Activated naive CD8-positive, alpha-beta T cell treated with anti-CD3 and anti-CD28 coated beads for 36 hours (primary cell): ENCODE measurements at regions not wholly inside any gene's neighbourhood (a gene's known extent, or its start where the extent isn't known, plus 50 kb on each side); places are given as distances from the start of the nearest gene placed in this dataset.

Source experiments
- DNase-seq: peaks from one replicate; pipeline ENCODE4 v3.0.0; 2021
- H3K27ac Mint-ChIP-seq: one replicate; pipeline ENCODE4 v1.8.0; 2022; ENCODE audit warnings: mild to moderate bottlenecking, moderate library complexity, mixed read lengths
- H3K27me3 Mint-ChIP-seq: one replicate; pipeline ENCODE4 v1.8.0; 2022; ENCODE audit warnings: mild to moderate bottlenecking, mixed read lengths
- H3K36me3 Mint-ChIP-seq: one replicate; pipeline ENCODE4 v1.8.0; 2021; ENCODE audit warnings: mild to moderate bottlenecking, mixed read lengths
- H3K4me1 Mint-ChIP-seq: one replicate; pipeline ENCODE4 v1.8.0; 2021; ENCODE audit warnings: mixed read lengths
- H3K4me3 Mint-ChIP-seq: one replicate; pipeline ENCODE4 v1.8.0; 2022; ENCODE audit warnings: mild to moderate bottlenecking, moderate library complexity, mixed read lengths
- H3K9me3 Mint-ChIP-seq: one replicate; pipeline ENCODE4 v1.8.0; 2022; ENCODE audit warnings: mixed read lengths

DNA sequence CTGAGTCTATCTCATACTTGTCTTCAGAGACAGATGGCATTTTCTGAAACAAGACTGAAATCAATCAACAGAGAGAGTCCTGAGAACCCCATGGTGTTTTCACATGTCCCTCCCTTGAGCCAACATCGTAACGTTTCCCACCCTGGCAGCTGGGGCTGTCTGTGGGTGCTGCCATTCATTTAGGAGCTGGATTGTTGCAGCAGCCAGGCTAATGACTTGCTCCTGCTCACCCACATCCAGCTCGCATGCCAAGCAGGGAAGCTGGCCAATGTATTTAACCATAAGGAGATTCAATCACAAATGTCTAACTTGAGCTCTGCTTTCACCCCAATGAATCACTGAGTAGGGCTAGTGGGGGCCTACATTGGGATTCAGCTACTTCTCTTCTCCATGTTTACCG lies 146.1 kb downstream of the ADRA2A start:
- no peak for DNase-seq
- H3K9me3 Mint-ChIP-seq, result peaks cover 1% of the 10 kb centered on the region
- H3K36me3 Mint-ChIP-seq, result no peaks in the 10 kb centered on the region
- peaks cover 52% of the 10 kb centered on the region for H3K27me3 Mint-ChIP-seq
- no peak overlapping the region for H3K4me3 Mint-ChIP-seq
- no peaks in the 10 kb centered on the region for H3K4me1 Mint-ChIP-seq
- H3K27ac Mint-ChIP-seq, result no peak overlapping the region

DNA sequence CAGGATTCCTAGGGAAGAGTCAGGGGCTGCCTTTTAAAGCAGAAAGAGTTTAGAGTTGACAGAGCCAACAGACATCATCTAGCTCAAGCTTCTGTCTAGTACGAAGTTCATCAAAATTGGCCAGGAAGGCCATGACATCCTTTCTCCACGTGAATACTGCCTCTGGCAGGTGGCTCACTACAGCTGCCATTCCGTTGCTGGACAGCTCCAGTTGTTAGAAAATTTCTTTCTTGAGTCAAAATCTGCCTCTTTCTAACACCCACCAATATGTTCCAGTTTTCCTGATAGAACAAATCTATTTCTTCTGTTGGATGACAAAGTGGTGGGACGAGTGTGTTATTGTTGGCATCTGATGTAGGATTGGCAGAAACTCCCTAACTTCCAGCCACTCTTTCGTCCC lies 154.9 kb downstream of the ADRA2A start:
- Mint-ChIP-seq H3K27me3 (peaks cover 18% of the 10 kb centered on the region), H3K4me3 (no peak overlapping the region), H3K27ac (no peak overlapping the region), H3K9me3 (peaks cover 8% of the 10 kb centered on the region), H3K4me1 (no peaks in the 10 kb centered on the region), H3K36me3 (no peaks in the 10 kb centered on the region)
- DNase-seq, result no peak

DNA sequence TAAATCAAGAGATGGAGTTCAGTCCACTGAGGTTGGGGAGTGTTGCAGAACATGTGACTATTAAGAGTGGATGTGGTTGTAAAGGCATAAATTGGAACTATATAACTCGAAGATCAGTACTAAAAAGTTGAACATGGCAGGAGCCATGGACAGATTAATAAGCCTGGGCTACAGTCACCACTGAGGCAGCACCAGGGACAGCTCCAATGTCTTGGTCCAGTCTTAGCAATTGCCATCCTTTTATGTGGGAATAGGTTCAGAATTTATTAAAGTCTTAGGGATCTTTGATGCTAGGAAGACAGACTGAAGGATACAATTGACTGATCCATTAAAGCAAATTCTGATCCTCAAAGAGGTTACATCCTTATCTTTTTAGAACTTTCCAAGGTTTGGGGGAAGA lies 156.6 kb downstream of the ADRA2A start:
- DNase-seq, result no peak
- H3K27ac Mint-ChIP-seq, result no peak overlapping the region
- H3K9me3 Mint-ChIP-seq, result peaks cover 5% of the 10 kb centered on the region
- no peaks in the 10 kb centered on the region for H3K36me3 Mint-ChIP-seq
- peaks cover 23% of the 10 kb centered on the region for H3K27me3 Mint-ChIP-seq
- H3K4me3 Mint-ChIP-seq, result no peak overlapping the region
- H3K4me1 Mint-ChIP-seq, result no peaks in the 10 kb centered on the region

DNA sequence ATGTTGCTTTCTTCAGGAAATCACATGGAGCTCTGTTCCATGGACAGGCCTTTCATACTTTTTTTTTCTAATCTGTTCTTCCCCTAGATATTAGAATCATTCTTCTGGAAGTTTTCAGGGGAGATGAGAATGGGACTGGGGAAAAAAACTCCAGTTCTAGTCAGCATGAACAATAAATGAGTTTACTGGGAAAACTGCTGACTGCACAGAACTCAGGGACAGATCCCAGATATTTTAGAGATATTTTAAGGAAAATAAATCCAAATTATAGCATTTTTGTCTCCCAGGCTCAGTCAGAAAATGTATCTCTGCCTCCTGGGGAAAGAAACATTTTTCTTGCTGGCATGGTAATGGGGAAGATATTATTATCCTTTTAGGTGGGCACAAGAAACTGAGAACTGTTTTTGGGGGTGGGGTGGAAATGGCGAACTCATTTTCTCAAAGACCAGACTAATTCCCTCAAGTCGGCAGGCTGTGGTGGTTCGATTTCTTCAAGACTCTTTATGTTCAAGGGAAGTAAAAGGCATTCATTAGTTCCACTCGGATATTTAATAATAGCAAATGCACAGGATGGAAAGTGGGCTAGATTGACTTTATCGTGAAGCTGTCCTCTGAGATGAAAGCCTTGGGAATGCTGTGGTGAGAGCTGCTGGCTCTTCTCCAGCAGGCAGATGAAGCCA lies 157.5 kb downstream of the ADRA2A start:
- H3K4me1 Mint-ChIP-seq, result no peaks in the 10 kb centered on the region
- H3K36me3 Mint-ChIP-seq, result no peaks in the 10 kb centered on the region
- H3K27ac Mint-ChIP-seq, result no peak overlapping the region

DNA sequence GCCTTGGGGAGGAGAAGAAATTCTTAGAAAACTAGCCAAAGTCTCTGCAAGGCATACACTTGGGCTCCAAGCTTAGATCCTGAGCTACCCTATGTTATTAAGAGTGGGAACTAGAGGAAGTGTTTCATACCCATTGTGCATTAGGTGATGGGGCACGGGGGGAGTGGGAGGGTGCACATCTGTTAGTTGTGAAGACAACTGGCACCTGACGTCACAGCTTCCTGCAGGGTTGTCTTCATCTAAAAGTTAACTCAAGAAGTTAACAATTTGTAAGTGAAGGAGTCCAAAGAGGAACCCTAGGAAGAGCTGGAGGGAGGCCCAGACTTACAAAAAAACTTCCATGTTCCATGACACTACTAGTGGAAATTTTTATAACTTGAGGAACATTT lies 158.1 kb downstream of the ADRA2A start:
- Mint-ChIP-seq H3K9me3 (no peaks in the 10 kb centered on the region), H3K27ac (no peak overlapping the region), H3K36me3 (no peaks in the 10 kb centered on the region), H3K4me3 (no peak overlapping the region), H3K27me3 (peaks cover 24% of the 10 kb centered on the region), H3K4me1 (no peaks in the 10 kb centered on the region)
- DNase-seq, result no peak

More for the DNA sequence above, 157.5 kb downstream of the ADRA2A start:
- H3K9me3 Mint-ChIP-seq, result peaks cover under 1% of the 10 kb centered on the region
- no peak for DNase-seq
- H3K27me3 Mint-ChIP-seq, result peaks cover 25% of the 10 kb centered on the region
- no peak overlapping the region for H3K4me3 Mint-ChIP-seq

DNA sequence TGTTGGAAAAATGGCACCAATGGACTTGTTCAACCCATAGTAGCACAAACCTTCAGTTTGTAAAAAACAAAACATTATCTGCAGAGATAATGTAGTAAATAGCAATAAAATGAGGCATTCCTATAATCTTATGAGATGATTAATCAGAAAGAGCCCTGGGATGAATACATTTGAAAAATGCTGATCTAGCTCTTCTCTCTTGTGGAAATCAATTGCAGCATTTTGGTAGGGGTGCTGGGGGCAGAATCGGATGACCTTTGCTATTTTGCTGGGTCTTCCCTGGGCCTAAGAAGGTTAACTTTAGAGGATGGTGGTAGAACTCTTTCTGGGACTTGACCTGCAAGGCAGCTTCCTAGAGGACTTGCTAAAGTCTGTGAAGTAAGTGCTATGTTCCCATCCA lies 163.5 kb downstream of the ADRA2A start:
- no peak overlapping the region for H3K4me3 Mint-ChIP-seq
- H3K9me3 Mint-ChIP-seq, result no peaks in the 10 kb centered on the region
- no peaks in the 10 kb centered on the region for H3K36me3 Mint-ChIP-seq
- no peaks in the 10 kb centered on the region for H3K4me1 Mint-ChIP-seq
- H3K27me3 Mint-ChIP-seq, result peaks cover 10% of the 10 kb centered on the region
- DNase-seq, result no peak
- no peak overlapping the region for H3K27ac Mint-ChIP-seq

DNA sequence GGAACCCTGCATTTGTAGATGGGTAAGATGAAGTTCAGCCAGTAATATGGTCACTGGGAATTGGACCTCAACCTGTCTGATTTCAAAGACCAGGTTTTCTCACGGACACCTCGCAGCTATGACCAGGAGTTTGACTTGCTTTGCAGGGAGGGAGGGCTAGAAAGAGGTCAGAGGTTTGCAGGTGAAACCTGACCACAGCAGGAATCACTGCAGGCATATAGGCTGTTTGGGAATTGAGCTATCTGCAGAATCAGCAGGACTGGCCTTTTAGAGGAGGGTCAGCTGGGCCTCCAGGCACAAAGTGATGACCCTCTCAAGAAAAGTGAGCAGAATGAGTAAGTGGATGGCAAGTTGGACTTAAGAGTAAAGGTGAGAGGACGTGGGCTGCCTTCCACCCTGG lies 166.3 kb downstream of the ADRA2A start:
- Mint-ChIP-seq H3K27me3 (peaks cover 15% of the 10 kb centered on the region), H3K36me3 (no peaks in the 10 kb centered on the region), H3K4me3 (no peak overlapping the region), H3K27ac (no peak overlapping the region), H3K9me3 (no peaks in the 10 kb centered on the region), H3K4me1 (no peaks in the 10 kb centered on the region)
- DNase-seq, result no peak

DNA sequence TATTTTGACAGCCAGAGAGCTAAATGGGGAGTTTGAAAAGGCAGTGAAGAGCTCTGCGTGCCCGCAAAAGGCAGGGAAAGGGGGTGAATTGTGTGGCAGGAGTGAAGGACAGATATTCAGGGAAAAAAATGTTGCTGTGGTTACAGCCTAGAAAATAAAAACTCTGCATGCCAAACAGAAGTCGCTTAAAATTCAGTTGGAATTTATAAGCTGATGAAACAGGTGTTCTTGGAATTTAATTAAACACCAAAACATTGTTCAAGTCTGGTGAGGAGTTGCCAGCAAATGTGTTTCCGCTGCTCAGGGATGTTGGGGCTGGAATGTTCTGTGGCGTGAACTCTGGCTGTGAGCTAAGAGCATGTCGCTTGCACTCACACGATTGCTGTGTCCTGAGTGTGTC lies 169.3 kb downstream of the ADRA2A start:
- H3K27ac Mint-ChIP-seq, result no peak overlapping the region
- H3K36me3 Mint-ChIP-seq, result no peaks in the 10 kb centered on the region
- H3K4me3 Mint-ChIP-seq, result no peak overlapping the region
- H3K27me3 Mint-ChIP-seq, result peaks cover 21% of the 10 kb centered on the region
- H3K9me3 Mint-ChIP-seq, result no peaks in the 10 kb centered on the region
- DNase-seq, result no peak
- no peaks in the 10 kb centered on the region for H3K4me1 Mint-ChIP-seq

DNA sequence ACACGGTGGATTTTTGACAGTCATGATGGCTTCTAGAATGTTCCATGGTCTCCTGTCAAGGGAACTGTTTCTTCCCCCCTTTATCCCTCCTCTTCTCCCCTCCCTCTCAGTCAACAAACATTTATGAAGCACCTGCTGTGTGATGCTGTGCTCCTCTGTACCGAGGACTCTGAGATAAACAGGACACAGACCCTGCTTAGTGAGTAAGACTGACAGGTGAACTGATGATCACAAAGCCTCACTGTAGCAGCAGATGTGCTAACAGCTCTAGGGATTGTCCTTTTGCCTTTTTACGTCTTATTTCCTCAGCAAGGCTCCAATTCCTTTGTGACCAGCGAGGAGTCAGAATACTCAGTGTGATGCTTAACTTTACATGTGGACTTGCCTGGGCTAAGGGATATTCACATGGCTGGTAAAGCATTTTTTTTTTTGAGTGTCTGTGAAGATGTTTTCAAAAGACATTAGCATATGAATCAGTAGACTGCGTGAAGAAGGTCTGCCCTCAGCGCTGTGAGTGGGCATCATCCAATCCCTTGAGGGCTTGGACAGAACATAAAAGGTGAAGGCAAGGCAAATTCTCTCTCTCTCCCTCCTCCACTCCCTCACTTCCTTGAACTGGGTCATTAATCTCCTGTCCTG lies 170.1 kb downstream of the ADRA2A start:
- Mint-ChIP-seq H3K27me3 (peaks cover 27% of the 10 kb centered on the region), H3K4me1 (no peaks in the 10 kb centered on the region), H3K36me3 (no peaks in the 10 kb centered on the region), H3K27ac (no peak overlapping the region), H3K4me3 (no peak overlapping the region), H3K9me3 (no peaks in the 10 kb centered on the region)
- DNase-seq, result no peak

DNA sequence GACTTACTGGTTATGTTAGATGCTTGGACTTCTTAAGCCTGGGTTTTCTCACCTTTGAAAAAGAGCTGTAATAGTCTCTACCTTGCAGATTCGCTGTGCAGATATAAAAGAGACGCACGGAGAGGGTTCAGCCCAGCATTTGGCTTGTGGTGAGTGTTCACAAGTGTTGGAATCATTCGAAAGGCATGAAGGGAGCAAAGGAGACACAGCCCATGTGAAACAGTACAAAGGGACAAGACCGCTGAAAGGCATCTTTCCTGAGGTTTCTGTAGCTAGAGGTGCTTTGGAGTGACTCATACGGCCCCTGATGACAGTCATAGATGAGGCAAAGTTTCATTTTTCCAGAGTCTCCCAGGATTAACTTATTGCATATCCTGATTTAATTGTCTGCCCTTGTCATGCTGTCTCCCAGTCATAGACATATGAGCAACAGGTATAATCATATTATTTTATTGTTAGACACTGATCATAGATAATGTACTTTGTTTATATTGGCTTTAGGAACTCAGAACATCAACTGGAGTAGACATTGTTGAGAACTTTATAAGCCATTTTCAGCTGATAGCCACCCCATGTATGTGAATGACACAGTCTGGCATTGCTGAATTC lies 171.1 kb downstream of the ADRA2A start:
- DNase-seq, result no peak
- no peak overlapping the region for H3K4me3 Mint-ChIP-seq
- peaks cover 31% of the 10 kb centered on the region for H3K27me3 Mint-ChIP-seq
- no peak overlapping the region for H3K27ac Mint-ChIP-seq
- no peaks in the 10 kb centered on the region for H3K4me1 Mint-ChIP-seq
- H3K36me3 Mint-ChIP-seq, result no peaks in the 10 kb centered on the region
- H3K9me3 Mint-ChIP-seq, result no peaks in the 10 kb centered on the region

DNA sequence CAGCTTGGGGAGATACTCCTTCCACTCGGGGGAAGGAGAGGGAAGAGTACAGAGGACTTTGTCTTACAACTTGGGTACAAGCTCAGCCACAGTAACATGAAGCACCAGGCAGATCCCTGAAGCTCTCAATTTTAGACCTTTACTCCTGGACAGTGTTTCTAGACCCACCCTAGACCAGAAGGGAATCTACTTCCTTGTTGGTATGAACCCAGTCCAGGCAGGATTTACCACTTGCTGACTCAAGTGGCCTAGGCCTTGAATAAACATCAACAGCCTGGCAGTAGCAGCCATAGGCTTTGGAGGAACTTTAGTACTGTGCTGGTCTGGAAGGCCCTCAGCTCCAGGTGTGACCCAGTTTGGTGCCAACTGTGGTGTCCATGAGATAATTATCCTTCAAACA lies 173.1 kb downstream of the ADRA2A start:
- no peaks in the 10 kb centered on the region for H3K4me1 Mint-ChIP-seq
- peaks cover 31% of the 10 kb centered on the region for H3K27me3 Mint-ChIP-seq
- H3K4me3 Mint-ChIP-seq, result no peak overlapping the region
- no peak for DNase-seq
- H3K9me3 Mint-ChIP-seq, result no peaks in the 10 kb centered on the region
- no peaks in the 10 kb centered on the region for H3K36me3 Mint-ChIP-seq
- no peak overlapping the region for H3K27ac Mint-ChIP-seq

DNA sequence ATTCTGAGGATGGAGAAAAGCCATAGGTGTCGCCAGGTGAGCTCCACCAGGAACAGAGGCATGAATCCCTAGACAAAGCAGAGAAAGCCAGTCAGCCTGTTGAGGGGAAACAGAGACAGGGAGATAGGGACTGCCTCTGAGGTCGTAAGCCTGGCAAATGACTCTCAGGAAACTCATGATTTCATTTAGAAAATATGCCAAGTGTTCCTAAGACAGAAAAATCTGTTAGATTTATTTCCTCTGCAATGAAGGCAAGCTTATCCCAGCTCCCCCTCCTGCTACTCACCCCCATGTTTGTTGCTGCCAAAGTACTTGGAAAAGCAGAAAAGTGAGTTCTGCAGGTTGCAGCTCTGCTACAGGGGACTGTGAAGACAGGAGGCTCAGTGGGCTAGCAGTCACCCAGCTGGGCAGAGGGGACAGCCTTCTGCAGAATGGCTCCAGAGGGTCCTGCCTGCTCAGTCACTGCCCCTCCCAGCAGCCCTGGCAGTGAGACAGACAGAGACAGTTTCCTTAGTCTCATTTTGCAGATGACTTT lies 184.3 kb downstream of the ADRA2A start:
- no peaks in the 10 kb centered on the region for H3K9me3 Mint-ChIP-seq
- H3K36me3 Mint-ChIP-seq, result no peaks in the 10 kb centered on the region
- DNase-seq, result no peak
- no peak overlapping the region for H3K4me3 Mint-ChIP-seq
- H3K27me3 Mint-ChIP-seq, result peaks cover 28% of the 10 kb centered on the region
- H3K27ac Mint-ChIP-seq, result no peak overlapping the region
- H3K4me1 Mint-ChIP-seq, result no peaks in the 10 kb centered on the region

DNA sequence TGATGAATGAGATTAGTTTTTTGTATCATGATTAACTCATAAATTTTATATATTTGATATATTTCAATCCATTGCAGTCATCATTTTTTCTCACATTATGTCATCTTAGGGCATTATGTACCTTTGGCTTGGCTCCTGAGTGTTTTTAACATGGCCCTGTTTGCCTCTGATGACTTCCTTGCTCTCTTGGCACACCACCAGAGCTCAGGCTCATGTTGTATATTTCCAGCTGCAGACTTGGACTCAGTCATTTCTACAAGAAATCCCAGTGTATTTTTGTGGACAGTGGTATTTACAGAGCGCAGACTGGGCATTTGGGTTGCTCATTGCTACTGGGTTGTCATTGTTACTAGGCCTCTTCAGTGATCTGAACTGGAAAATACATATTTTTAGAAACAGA lies 188.5 kb downstream of the ADRA2A start:
- H3K27me3 Mint-ChIP-seq, result peaks cover 49% of the 10 kb centered on the region
- H3K4me3 Mint-ChIP-seq, result no peak overlapping the region
- no peak overlapping the region for H3K27ac Mint-ChIP-seq
- H3K4me1 Mint-ChIP-seq, result no peaks in the 10 kb centered on the region
- DNase-seq, result no peak
- no peaks in the 10 kb centered on the region for H3K36me3 Mint-ChIP-seq
- H3K9me3 Mint-ChIP-seq, result no peaks in the 10 kb centered on the region

DNA sequence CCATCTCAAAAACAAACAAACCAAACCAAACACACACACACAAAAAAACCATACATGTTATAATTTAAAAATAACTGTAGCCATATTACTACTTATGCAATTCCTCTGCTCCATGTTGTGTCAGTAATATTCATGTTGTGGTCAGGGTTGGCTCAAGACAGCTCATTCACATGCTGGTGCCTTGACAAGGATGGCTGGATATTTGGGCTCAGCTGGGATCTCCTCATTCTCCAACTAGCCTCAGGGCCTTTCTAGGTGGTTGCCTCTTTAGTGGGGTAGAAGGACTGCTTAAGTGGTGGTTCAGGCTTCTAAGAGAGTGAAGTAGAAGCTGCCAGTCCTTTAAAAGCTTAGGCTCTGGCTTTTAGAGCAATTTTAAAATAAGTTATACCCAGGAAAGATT lies 189.3 kb downstream of the ADRA2A start:
- Mint-ChIP-seq H3K9me3 (no peaks in the 10 kb centered on the region), H3K36me3 (no peaks in the 10 kb centered on the region), H3K4me1 (no peaks in the 10 kb centered on the region), H3K27ac (no peak overlapping the region), H3K4me3 (no peak overlapping the region), H3K27me3 (peaks cover 49% of the 10 kb centered on the region)
- no peak for DNase-seq

DNA sequence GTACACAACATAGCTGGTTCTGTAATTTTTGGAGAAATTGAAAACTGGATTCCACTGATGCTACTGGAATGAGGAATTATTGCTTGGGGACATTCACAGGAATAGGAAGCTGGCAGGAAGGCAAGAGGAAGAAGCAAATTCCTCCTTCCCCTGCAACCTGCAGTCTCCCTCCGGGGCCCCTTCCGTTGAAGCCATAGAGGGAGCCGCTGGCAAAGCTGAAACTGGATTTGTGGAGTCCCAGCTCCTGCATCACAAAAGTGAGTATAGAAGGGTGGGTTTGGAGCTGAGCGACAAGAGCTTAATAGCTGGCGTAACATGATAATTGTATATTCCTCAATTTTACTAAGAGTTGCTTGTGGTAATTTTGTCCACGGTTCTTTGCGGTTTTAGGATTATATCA lies 190.8 kb downstream of the ADRA2A start:
- no peak overlapping the region for H3K27ac Mint-ChIP-seq
- H3K4me3 Mint-ChIP-seq, result no peak overlapping the region
- DNase-seq, result no peak
- no peaks in the 10 kb centered on the region for H3K4me1 Mint-ChIP-seq
- H3K36me3 Mint-ChIP-seq, result no peaks in the 10 kb centered on the region
- H3K27me3 Mint-ChIP-seq, result peaks cover 46% of the 10 kb centered on the region
- no peaks in the 10 kb centered on the region for H3K9me3 Mint-ChIP-seq

DNA sequence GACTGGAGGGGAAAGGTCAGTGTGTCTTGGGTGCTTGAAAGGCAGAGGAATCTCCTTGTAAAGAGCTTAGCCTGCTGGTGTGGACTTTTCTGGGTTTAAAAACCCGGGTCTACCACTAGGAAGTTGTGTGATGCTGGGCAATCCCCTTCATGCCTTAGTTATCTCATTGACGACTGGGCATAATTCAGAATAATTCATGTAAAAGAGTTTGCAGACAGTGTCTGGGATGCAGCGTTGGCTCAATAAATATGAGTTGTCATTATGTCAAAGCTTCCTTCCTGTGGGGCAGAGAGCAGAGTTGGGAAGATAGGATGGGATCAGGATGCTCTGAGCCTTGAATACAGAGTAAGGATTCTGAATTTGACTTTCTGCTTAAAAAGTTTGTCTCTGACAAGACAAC lies 196.4 kb downstream of the ADRA2A start:
- Mint-ChIP-seq H3K4me3 (no peak overlapping the region), H3K36me3 (no peaks in the 10 kb centered on the region), H3K4me1 (no peaks in the 10 kb centered on the region), H3K27ac (no peak overlapping the region), H3K27me3 (peaks cover 46% of the 10 kb centered on the region), H3K9me3 (no peaks in the 10 kb centered on the region)
- no peak for DNase-seq
